ENCODE measurements at regions not wholly inside any gene's neighbourhood (a gene's known extent, or its start where the extent isn't known, plus 50 kb on each side); places are given as distances from the start of the nearest gene placed in this dataset.

GRCh38 chr11:34794696-34795095 lies 121.5 kb downstream of the APIP start:
- no peak for TF ChIP-seq CTCF (IDR thresholded peaks at IDR 0.05 in 2 of 3, conservative IDR thresholded peaks at IDR 0.05 in 1 of 3; ENCODE audit: borderline replicate concordance in 1 of 3, insufficient read depth in 1 of 3, low read depth in 2 of 3, low read length in 2 of 3)
- no peak for TF ChIP-seq POLR2AphosphoS5 (IDR thresholded peaks at IDR 0.05; ENCODE audit: low read depth, low read length)
- TF ChIP-seq SIN3A (IDR thresholded peaks at IDR 0.05; ENCODE audit: low read depth), result no peak
- no peak for TF ChIP-seq EZH2 (IDR thresholded peaks at IDR 0.05)
- no peak for TF ChIP-seq EGR1 (IDR thresholded peaks at IDR 0.05; ENCODE audit: low read depth)
